Spleen (tissue), 7 donors: ENCODE measurements at regions not wholly inside any gene's neighbourhood (a gene's known extent, or its start where the extent isn't known, plus 50 kb on each side); places are given as distances from the start of the nearest gene placed in this dataset.

Experiments used
- CTCF ChIP-seq, 11 experiments: fragments of 200-600 bp in 7 of 11; fragments of 450-650 bp in 4 of 11; sonication (generic) in 4 of 11; IDR thresholded peaks in 8 of 11; conservative IDR thresholded peaks in 3 of 11; 1 replicate in 7 of 11; 2 replicates in 4 of 11; pipeline versions ENCODE4 v1.4.0 to v1.8.0; 2016 to 2021; ENCODE audit warnings: antibody characterized with exemption in 11 of 11, inconsistent platforms in 4 of 11, mild to moderate bottlenecking in 1 of 11
- POLR2A ChIP-seq, 3 donors: fragments of 450-650 bp; IDR thresholded peaks; one replicate each; pipeline ENCODE4 v1.5.1; 2017; ENCODE audit warnings: antibody characterized with exemption in 3 of 3, mild to moderate bottlenecking in 1 of 3
- donor health status: DM: no; HTN: no; CAD: no; lungs with moderate emphysema.
- donor health status: DM: no; HTN: no; CAD: no.
- donor health status: DM: no; HTN: no; CAD: no.

- TF ChIP-seq CTCF (IDR thresholded peaks at IDR 0.05 in 8 of 11, conservative IDR thresholded peaks at IDR 0.05 in 3 of 11) (no peak), POLR2A (IDR thresholded peaks at IDR 0.05) (no peak)
Observed at GRCh38 chr2:21644266-21644665, 520.5 kb downstream of the TDRD15 start.
